PC-3 (cell line): ENCODE measurements at regions not wholly inside any gene's neighbourhood (a gene's known extent, or its start where the extent isn't known, plus 50 kb on each side); places are given as distances from the start of the nearest gene placed in this dataset.

Experiments used
- ATAC-seq: fragments of 200-7000 bp; cut with Tn5 transposase; 2 replicates; pipeline ENCODE4 v1.9.1; 2020; ENCODE audit warnings: mild to moderate bottlenecking, moderate library complexity
- BruUV-seq: library from RNA; stranded (reverse); fragments of 400-500 nt; replicated peaks from 2 replicates; lab custom pipeline; 2021; lab: Mats Ljungman, UMichigan
- CTCF ChIA-PET: fragments of 300-600 bp; sonication (Branson Sonifier 250); formaldehyde crosslinking; loops from one replicate; lab custom pipeline; 2022; ENCODE audit warnings: antibody characterized with exemption; lab: Charles Lee
- POLR2A ChIA-PET: fragments of 300-600 bp; sonication (Branson Sonifier 250); formaldehyde crosslinking; loops from one replicate; lab custom pipeline; 2022; ENCODE audit warnings: antibody characterized with exemption; ENCODE audit not compliant: unreplicated experiment; lab: Charles Lee
- DNase-seq: peaks from one replicate; pipeline ENCODE4 v3.0.0-alpha.2; 2015
- H2AFZ ChIP-seq: fragments of 300-600 bp; sonication (generic); 2 replicates; pipeline ENCODE4 v1.6.0; 2016; ENCODE audit warnings: antibody characterized with exemption, low read length
- H3F3A ChIP-seq: fragments of 300-600 bp; sonication (generic); one replicate; pipeline ENCODE4 v1.6.0; 2017; ENCODE audit warnings: antibody characterized with exemption, low read length, control low read depth, mild to moderate bottlenecking; ENCODE audit not compliant: unreplicated experiment
- H3K27ac ChIP-seq: fragments of 300-600 bp; sonication (generic); 2 replicates; pipeline ENCODE4 v1.5.1; 2016; ENCODE audit warnings: mild to moderate bottlenecking, low read length
- H3K27me3 ChIP-seq: fragments of 300-600 bp; sonication (generic); 2 replicates; pipeline ENCODE4 v1.6.1; 2016; ENCODE audit warnings: low read length, mixed read lengths
- H3K36me3 ChIP-seq: fragments of 300-600 bp; sonication (generic); 2 replicates; pipeline ENCODE4 v1.6.1; 2016; ENCODE audit warnings: low read depth, mixed run types, low read length, mixed read lengths
- H3K4me1 ChIP-seq: fragments of 300-600 bp; sonication (generic); 2 replicates; pipeline ENCODE4 v1.5.1; 2016; ENCODE audit warnings: low read length; ENCODE audit not compliant: insufficient read depth
- H3K4me2 ChIP-seq: fragments of 300-600 bp; sonication (generic); 2 replicates; pipeline ENCODE4 v1.6.0; 2016; ENCODE audit warnings: low read length
- H3K4me3 ChIP-seq: fragments of 300-600 bp; sonication (generic); 2 replicates; pipeline ENCODE4 v1.5.1; 2016; ENCODE audit warnings: mild to moderate bottlenecking, low read length, mixed read lengths
- H3K79me2 ChIP-seq: fragments of 300-600 bp; sonication (generic); 2 replicates; pipeline ENCODE4 v1.6.1; 2017; ENCODE audit warnings: low read length, mixed read lengths
- H3K9ac ChIP-seq: fragments of 300-600 bp; sonication (generic); 2 replicates; pipeline ENCODE4 v1.6.0; 2016; ENCODE audit warnings: mild to moderate bottlenecking, low read length
- H3K9me2 ChIP-seq: fragments of 300-600 bp; sonication (generic); replicated peaks from 2 replicates; pipeline ENCODE4 v1.6.1; 2016; ENCODE audit warnings: mixed run types, low read length, mixed read lengths
- H3K9me3 ChIP-seq: fragments of 300-600 bp; sonication (generic); 2 replicates; pipeline ENCODE4 v1.6.1; 2016; ENCODE audit warnings: low read length, mixed read lengths
- H4K20me1 ChIP-seq: fragments of 300-600 bp; sonication (generic); 2 replicates; pipeline ENCODE4 v1.6.1; 2016; ENCODE audit warnings: low read length, mixed read lengths
- CTCF ChIP-seq: fragments of 300-600 bp; sonication (generic); conservative IDR thresholded peaks from 2 replicates; pipeline ENCODE4 v1.5.1; 2017; ENCODE audit warnings: antibody characterized with exemption, low read depth, mild to moderate bottlenecking, low read length
- EZH2 ChIP-seq: fragments of 300-600 bp; sonication (generic); IDR thresholded peaks from one replicate; pipeline ENCODE4 v1.6.1; 2017; ENCODE audit warnings: antibody characterized with exemption, mild to moderate bottlenecking, low read length; ENCODE audit not compliant: unreplicated experiment
- EZH2phosphoT487 ChIP-seq: fragments of 300-600 bp; sonication (generic); IDR thresholded peaks from 2 replicates; pipeline ENCODE4 v1.6.1; 2018; ENCODE audit warnings: mild to moderate bottlenecking, antibody characterized with exemption, low read length, borderline replicate concordance
- intact Hi-C: fragments of 100-400 bp; cut with micrococcal nuclease; formaldehyde crosslinking; loops from 2 replicates; pipeline ENCODE4 v1.9.0; 2023

GRCh38 chr21:35705888-35706287 lies 354.4 kb downstream of the SETD4 start:
- TF ChIP-seq EZH2phosphoT487 (no peak), EZH2 (no peak), CTCF (no peak)

GRCh38 chr21:35705237-35705887 lies 355.0 kb downstream of the SETD4 start:
- Histone ChIP-seq H3K9me2 (no peaks in the 10 kb centered on the region), H3K9ac (no peak overlapping the region), H3K9me3 (no peaks in the 10 kb centered on the region), H2AFZ (no peak overlapping the region), H4K20me1 (no peaks in the 10 kb centered on the region), H3K36me3 (no peaks in the 10 kb centered on the region), H3K4me2 (no peak overlapping the region), H3K4me3 (no peak overlapping the region), H3K79me2 (no peaks in the 10 kb centered on the region), H3K27me3 (peaks cover 34% of the 10 kb centered on the region; the same call in 1 of the 2 replicates), H3K4me1 (no peaks in the 10 kb centered on the region), H3K27ac (no peak overlapping the region), H3F3A (no peaks in the 10 kb centered on the region)
- BruUV-seq: no TSS peak
- ATAC-seq (no peak), DNase-seq (no peak)
- intact Hi-C loops: no loop called here
- TF ChIP-seq CTCF (no peak), EZH2phosphoT487 (no peak), EZH2 (no peak)
- POLR2A ChIA-PET: no interaction called here
- CTCF ChIA-PET: no interaction called here

More at GRCh38 chr21:35705888-35706287, 354.4 kb downstream of the SETD4 start:
- CTCF ChIA-PET: no interaction called here
- Histone ChIP-seq H3F3A (no peaks in the 10 kb centered on the region), H3K4me3 (no peak overlapping the region), H3K79me2 (no peaks in the 10 kb centered on the region), H3K36me3 (no peaks in the 10 kb centered on the region), H3K9me3 (no peaks in the 10 kb centered on the region), H3K9ac (no peak overlapping the region), H4K20me1 (no peaks in the 10 kb centered on the region), H3K9me2 (no peaks in the 10 kb centered on the region), H3K4me1 (no peaks in the 10 kb centered on the region), H3K27me3 (peaks cover 34% of the 10 kb centered on the region; the same call in 1 of the 2 replicates), H2AFZ (no peak overlapping the region), H3K4me2 (no peak overlapping the region), H3K27ac (no peak overlapping the region)
- no TSS peak for BruUV-seq
- POLR2A ChIA-PET: no interaction called here
- ATAC-seq (no peak), DNase-seq (no peak)
- intact Hi-C loops: no loop called here

- no peaks in the 10 kb centered on the region for H3K9me2 ChIP-seq
- H3K9ac ChIP-seq: no peak overlapping the region
- intact Hi-C loops: no loop called here
- H3K9me3 ChIP-seq: no peaks in the 10 kb centered on the region
- H3K4me2 ChIP-seq: no peak overlapping the region
- no TSS peak for BruUV-seq
- H3K4me3 ChIP-seq: no peak overlapping the region
- no peak overlapping the region for H3K27ac ChIP-seq
- peaks cover 30% of the 10 kb centered on the region; the same call in 1 of the 2 replicates for H3K27me3 ChIP-seq
- H3K36me3 ChIP-seq: no peaks in the 10 kb centered on the region
- no peaks in the 10 kb centered on the region for H3K4me1 ChIP-seq
- TF ChIP-seq EZH2phosphoT487: no peak
- no peak for TF ChIP-seq CTCF
- TF ChIP-seq EZH2: no peak
- no peaks in the 10 kb centered on the region for H3K79me2 ChIP-seq
- ChIA-PET CTCF (no interaction called here), POLR2A (no interaction called here)
- H3F3A ChIP-seq: no peaks in the 10 kb centered on the region
- DNase-seq: no peak
- H2AFZ ChIP-seq: no peak overlapping the region
- ATAC-seq: no peak
- no peaks in the 10 kb centered on the region for H4K20me1 ChIP-seq
Measured at GRCh38 chr21:35703704-35704103, 356.6 kb downstream of the SETD4 start.
